MM.1S (cell line): ENCODE measurements at regions not wholly inside any gene's neighbourhood (a gene's known extent, or its start where the extent isn't known, plus 50 kb on each side); places are given as distances from the start of the nearest gene placed in this dataset.

ENCODE experiments used
- CTCF ChIP-seq: fragments of 300-600 bp; sonication (generic); IDR thresholded peaks from 2 replicates; pipeline ENCODE4 v1.5.1; 2016; ENCODE audit warnings: antibody characterized with exemption, low read length, mixed read lengths
- EZH2 ChIP-seq: fragments of 300-600 bp; sonication (generic); optimal IDR thresholded peaks from 2 replicates; pipeline ENCODE3; 2017; ENCODE audit warnings: low read depth, mild to moderate bottlenecking, antibody characterized with exemption, low read length, mixed read lengths

- TF ChIP-seq CTCF (no peak), EZH2 (no peak)
Measured at GRCh38 chr1:38507563-38507962, 352.0 kb downstream of the RRAGC start.
